Esophagus squamous epithelium (tissue), 4 donors: ENCODE measurements at regions not wholly inside any gene's neighbourhood (a gene's known extent, or its start where the extent isn't known, plus 50 kb on each side); places are given as distances from the start of the nearest gene placed in this dataset.

ENCODE experiments used
- POLR2A ChIP-seq, 4 donors: fragments of 450-650 bp; IDR thresholded peaks; one replicate each; pipeline ENCODE4 v1.6.1; 2017; ENCODE audit warnings: antibody characterized with exemption in 4 of 4, mild to moderate bottlenecking in 4 of 4, moderate library complexity in 3 of 4
- TF ChIP-seq, protein P1 (sequence below), 6 experiments: fragments of 450-650 bp in 4 of 6; fragments of 200-600 bp in 2 of 6; sonication (generic) in 2 of 6; IDR thresholded peaks; one replicate each; pipeline ENCODE4 v1.5.1; 2016 to 2019; ENCODE audit warnings: antibody characterized with exemption in 6 of 6, mild to moderate bottlenecking in 4 of 6, moderate library complexity in 4 of 6

GRCh38 chr1:190685676-190686075 is 208.0 kb upstream of the BRINP3 start:
- TF ChIP-seq, protein P1, sequence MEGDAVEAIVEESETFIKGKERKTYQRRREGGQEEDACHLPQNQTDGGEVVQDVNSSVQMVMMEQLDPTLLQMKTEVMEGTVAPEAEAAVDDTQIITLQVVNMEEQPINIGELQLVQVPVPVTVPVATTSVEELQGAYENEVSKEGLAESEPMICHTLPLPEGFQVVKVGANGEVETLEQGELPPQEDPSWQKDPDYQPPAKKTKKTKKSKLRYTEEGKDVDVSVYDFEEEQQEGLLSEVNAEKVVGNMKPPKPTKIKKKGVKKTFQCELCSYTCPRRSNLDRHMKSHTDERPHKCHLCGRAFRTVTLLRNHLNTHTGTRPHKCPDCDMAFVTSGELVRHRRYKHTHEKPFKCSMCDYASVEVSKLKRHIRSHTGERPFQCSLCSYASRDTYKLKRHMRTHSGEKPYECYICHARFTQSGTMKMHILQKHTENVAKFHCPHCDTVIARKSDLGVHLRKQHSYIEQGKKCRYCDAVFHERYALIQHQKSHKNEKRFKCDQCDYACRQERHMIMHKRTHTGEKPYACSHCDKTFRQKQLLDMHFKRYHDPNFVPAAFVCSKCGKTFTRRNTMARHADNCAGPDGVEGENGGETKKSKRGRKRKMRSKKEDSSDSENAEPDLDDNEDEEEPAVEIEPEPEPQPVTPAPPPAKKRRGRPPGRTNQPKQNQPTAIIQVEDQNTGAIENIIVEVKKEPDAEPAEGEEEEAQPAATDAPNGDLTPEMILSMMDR (IDR thresholded peaks at IDR 0.05), result no peak
- no peak for TF ChIP-seq POLR2A (IDR thresholded peaks at IDR 0.05)
